H4 (cell line): ENCODE measurements at regions not wholly inside any gene's neighbourhood (a gene's known extent, or its start where the extent isn't known, plus 50 kb on each side); places are given as distances from the start of the nearest gene placed in this dataset.

Experiments
- DNase-seq: peaks from one replicate; pipeline ENCODE4 v3.0.0-alpha.2; 2015; ENCODE audit warnings: low spot score

DNA sequence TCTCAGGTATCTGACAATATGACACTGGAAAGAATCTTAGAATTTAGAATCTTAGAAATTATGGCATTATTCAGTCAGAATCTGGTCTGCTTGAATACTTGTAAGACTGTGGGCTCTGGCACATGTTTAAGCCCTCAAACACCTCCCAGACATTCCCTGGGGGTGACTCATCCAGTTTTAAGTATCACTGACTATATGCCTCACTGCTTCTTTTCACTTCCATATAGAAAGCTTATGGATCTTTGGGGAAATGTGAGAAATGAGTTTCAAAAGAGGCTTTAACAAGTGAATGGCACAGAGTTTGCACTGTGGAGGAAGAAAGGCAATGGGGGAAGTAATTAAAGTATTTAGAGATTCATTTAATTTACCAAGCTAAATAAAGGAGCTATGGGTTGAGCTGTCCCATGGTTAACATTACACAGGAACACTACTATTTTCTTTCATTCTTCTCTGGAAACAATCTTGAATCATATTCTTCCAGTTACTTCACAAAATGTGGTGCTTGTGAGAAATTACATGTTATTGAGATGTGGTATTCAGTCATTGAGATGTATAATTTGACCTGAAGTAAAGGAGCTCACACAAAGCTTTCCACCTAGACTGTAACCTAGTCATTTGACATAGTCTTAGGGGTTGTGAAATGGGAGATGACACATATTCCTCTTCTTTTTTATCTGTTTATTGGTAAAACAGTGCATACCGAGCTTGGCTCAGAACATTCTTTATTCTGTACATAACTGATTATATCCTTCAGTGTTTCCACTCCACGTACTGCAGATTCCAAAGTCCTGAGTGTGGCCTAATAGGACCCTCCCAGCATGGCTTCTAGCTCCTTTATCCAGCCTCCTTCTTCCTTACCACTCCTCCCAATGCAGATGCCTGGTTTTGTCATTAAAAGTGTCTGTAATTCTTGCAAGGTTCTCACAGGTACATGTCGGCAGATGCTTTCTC lies 544.6 kb upstream of the NECTIN3 start:
- DNase-seq: peak; percentile 58

DNA sequence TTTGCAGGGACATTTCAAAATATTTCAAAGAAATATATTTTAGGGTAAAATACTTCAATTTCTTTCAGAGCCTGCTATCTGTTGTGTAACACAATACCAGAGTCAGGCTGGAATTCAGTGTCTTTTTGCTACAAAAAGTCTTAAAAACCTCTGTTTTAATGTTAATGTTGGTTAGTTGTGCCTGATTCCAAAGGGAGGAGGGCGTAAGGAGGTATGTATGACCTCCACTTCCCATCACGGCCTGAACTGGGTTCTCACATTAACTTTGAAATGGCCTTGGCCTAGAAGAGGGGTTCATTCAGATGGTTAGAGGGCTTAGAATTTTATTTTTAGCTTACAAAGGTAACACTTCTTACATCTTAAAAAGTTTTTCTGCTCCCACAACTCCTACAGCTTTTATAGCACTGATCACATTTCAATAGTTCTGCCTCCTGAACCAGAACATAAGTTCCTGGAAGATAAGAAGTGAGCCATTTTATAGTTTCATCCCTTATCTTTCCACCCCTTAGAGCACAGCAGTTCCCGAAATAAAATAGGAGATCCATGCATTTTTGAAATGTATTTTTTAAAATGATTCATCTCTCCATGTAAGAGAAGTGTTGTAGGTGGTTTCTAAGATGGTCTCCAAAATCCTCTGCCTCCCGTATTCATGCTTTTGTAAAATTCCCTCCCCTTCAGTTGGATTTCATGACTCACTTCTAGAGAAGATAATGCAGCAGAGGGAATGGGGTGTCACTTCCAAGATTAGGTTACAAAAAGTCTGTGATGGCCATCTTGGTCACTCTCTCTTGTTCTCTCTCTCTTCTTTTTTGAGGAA lies 543.1 kb upstream of the NECTIN3 start:
- DNase-seq: no peak

DNA sequence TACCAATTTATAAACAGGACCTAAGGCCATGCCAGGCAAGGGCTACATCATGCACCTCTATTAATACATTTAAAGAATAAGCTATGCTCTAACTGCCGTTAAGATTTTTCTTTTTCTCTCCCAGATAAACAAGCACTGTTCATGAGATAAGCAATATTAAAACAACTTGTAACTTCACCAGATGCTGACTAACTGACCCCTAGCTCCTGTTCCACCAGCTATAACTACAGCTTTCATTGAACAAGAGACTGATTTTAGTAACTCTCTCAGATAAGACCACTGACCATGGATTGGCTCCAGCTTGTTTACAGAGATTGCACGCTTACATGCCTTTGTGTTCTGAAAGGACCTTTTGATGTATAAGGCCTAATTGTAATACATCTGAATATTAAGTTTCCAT lies 540.7 kb upstream of the NECTIN3 start:
- no peak for DNase-seq

DNA sequence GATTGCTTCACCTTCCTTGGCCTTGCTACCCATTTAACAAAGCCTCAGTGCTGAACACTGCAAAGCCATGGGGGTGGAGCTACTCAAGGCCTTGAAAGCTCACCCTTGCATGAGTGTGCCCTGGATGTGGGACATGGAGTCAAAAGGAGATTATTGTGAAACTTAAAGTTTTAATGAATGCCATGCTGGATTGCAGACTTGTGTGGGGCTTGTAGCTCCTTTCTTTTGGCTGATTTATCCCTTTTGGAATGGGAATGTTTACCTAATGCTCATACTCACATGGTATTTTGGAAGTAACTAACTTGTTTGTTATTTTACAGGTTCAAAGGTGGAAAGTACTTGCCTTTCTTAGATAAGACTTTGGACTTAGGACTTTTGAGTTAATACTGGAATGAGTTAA lies 538.5 kb upstream of the NECTIN3 start:
- no peak for DNase-seq

DNA sequence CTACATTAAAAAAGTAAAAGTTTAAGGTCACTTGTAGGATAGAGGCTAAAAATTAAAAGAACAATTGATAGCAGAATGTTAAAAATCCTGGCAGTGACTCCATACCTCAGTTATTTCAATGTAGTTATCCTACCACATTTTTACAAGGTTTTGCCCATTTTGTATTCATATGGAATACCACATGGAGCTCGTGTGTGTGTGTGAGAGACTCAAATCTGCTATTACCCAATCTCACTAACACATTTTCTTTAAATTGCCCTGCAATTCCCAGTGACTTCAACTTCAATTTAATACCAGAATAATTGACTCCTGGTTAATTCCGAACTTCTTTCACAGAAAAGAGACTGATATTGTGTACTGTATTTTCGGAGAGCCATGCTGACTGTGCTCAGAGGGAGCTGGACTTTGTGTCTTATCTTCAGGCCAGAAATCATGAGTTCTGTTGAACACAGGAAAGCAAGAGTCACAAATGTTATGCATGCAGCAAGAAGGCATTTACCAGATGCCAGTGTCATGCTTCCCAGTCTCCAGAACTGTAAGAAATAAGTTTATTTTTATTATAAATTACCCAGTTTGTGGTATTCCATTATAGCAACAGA lies 529.0 kb upstream of the NECTIN3 start:
- no peak for DNase-seq

DNA sequence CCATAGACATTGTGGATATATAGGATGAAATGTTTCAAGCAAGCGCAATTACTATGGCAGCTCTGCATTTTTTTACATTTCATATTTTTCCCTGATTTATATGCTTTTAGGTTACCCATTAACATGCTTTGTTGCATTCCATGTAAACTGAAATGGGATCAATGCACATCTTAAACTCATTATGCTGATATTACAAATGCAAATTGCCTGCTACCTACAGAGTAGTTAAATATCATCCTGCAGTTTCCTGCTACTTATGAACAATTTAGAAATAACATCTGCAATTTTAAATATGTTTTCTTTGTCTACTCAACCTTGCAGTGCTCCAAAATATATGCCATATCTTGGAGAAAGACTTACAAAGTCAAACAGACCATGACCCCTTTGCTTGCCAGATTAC lies 526.9 kb upstream of the NECTIN3 start:
- no peak for DNase-seq

DNA sequence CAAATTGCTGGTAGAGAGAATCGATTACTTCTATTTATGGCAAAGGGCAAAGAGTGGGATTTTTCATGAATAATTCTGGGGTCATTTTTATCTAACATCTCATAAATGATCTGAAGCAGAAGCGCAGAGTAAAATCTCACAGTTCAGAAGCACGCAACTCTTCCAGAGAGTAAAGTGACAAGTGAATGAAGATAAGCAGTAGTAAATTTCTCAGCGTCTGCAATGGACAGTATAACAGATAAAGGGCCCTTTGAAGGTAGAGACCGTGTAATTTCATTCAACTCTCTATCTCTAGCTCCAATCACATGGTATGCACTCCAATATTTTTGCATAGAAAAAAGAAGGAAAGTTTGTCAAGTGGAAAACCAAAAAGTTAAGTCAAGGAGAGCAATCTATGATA lies 521.1 kb upstream of the NECTIN3 start:
- no peak for DNase-seq

DNA sequence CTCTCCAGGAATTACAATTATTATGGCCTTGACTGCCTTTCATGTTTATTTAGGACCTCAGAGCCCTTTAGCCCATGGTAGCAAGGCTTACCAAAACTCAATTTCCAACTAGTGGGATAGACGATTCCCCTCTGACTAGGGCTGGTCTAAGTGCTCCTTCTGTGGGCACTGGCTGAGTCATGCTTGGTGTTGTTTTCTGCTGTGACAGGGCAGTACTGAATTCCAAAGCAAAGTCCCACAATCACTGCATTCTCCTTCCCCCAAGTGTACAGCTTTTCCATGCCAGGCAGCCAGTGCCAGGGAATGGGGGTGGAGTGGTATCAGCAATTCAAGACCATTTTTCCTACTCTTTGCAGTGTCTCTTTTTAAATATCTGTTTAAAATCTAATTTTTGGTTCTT lies 509.0 kb upstream of the NECTIN3 start:
- DNase-seq: peak; percentile 29

DNA sequence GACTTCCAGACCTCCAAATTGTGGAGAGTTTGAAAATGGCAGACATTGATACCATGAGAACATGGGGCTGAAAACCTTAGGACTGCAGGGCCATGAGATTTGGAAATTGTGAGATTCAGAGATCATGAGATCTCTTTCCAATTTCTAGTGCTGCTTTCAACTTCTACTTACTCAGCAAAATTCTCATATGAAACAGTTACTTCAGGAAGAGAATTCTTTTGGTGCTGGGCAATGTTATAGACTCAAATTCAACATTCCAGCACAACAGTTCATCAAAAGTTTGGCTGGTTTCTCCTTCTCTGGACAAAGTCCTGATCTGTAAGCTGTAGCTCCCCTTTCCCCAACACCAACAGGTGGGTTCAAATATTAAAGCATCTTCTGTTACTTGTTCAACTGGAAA lies 506.9 kb upstream of the NECTIN3 start:
- no peak for DNase-seq

DNA sequence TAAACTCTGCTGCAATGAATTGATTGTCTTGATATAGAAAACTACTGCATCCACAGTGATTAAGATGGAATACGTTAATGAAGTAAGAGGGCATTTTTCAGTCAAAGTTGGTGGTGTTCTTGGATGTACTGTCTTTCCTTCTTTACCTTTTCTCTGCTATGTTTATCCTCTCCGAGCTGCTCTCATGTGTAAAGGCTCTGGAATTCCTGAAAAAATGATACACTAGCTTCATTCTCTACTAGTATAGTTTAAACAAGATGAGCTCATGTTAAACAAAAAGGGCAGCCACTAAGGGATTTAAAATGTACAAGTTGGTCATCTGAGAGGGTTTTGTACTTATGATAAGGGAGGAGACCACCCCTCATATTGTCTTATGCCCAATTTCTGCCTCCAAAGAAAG lies 504.6 kb upstream of the NECTIN3 start:
- no peak for DNase-seq

DNA sequence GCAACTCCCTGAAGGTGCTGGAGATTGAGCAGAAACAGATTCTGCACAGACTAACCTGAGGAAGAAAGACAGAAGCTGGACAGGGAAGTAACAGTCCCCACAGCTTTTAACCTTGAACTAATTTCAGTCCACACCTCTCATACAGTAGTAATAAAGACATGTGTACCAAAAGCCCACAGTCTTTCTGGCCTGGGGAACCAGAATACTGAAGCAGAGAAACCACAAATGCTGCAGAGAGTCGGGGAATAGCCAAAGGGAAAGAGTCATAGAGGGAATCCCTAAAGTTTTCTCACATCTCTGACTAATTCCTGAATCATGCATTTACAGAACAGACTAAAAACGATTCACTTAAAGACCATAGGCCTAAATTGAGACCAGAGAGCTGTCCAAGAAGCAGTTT lies 503.4 kb upstream of the NECTIN3 start:
- DNase-seq: peak; percentile 50

DNA sequence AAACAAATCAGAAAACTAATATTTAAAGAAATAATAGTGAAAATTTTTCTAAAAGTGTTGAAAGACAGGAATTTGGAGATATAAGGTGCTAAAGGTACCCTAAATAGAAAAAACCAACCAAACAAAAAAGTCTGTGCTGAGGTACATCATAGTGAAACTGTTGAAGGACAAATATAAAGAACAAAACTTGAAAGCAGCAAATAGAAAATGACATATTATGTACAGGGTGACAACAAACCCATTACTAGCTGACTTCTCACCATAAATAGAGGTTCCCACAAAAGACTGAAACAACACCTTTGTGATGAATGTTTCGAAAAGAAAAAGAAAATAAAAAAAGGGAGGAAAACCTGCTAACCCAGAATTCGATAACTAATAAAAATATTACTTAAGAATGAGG lies 502.5 kb upstream of the NECTIN3 start:
- DNase-seq: no peak

DNA sequence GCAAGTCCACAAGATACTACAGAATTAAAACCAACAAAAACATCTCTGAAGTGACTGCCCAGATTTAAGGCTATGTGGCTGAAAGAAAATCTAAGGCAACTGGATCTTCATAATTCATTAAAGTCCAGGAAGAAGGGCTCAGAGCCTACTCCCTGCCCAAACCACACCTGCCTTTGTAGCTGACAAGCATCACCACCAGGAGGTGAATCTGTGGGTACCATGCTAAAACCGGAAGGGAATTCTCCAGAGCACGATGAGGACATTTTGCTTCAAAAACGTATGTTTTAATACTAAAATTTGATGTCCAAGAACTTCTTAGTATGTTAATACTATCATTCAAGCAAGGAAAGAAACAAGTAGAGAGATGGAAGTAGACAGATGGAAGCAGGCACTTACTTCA lies 495.9 kb upstream of the NECTIN3 start:
- DNase-seq: no peak

DNA sequence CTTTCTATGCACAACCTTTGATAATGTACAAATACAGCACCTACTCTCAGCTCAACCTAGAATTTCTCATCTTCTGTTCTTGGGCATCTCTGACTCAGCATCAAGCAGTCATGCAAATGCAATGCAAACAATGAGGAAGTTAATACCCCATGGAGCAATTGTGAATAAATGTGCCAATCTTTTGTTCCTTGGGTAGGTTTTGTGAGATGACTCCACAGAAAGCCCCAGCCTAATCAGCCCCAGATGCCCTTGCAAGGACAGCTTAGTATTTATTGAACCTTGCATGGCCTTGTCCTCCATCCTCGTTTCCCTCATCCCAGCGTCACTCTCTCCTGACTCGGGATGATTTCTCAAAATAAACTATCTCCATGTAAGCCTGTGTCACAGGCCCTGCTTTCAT lies 494.7 kb upstream of the NECTIN3 start:
- DNase-seq: peak; percentile 80

DNA sequence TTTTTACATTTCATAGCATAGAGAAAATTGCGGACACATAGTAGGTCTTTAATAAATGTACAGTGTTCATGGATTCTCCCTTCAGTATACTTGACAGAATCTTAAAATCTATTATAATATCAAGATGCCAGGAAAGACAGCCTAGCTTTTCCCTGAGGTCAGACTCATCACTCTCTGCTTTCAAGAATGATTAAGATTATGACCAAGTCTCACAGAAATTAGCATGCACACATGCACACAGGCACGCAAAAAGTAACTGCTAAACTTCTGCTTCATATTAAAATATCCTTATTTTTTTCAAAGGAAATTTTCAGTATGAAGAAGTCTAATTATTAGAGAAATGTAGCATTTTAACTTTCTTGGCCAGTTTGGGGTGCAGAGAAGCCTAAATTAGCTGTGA lies 493.8 kb upstream of the NECTIN3 start:
- DNase-seq: no peak

DNA sequence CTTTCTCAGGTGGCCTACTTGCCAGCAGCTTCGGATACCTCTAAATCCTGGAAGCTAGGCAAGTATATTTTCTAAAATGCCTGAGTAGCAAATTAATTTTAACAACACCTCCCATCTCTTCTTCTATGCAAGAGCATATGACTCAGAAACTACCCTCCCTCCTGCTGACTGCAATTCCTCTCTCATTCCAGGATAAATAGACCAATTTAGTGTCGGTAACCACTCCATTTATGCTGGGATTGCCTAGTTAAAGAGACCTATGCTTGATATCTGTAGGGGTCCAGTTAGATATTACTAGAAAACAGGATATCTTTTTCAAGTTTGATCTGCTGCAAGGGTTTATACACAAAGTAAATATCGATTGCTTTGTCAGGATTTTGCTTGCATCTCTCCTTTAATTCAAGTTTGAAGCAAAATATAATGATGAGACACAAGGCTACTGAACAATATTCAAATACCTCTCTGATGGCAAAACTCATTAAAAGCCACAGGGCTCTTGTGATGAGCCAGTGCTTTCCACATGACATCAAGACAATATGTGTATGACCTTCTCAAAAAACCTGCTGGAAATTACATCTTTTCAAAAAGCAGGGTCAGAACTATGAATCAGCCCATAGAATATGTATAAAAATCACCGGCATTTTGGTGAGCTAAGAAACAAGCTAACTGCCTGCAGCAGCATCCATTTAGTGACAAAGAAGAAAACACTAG lies 491.6 kb upstream of the NECTIN3 start:
- no peak for DNase-seq

DNA sequence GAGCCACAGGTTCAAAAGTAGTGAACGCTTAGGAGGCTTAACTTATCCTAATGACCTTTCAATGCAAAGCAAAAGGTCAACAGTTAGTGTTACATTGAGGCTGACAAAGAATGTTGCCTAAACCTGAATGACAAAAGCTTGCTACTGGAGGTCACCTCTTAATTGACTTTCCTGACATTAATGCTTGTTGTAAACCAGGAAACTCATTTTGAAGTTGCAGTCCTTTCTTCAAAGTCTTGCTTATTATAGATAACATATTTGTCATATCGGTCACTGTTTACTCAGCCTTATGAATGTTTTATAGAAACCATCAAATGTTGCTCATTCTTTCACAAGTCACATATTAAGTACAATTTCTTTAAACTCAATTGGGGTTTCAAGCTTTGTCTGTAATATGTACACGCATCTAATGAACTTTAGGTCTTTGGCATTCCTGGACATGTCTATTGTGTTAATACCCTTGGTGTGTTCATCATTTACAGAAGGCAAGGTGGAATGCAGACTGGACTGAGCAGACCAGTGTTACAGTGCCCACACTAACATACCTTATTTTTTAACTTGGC lies 488.2 kb upstream of the NECTIN3 start:
- DNase-seq: no peak

DNA sequence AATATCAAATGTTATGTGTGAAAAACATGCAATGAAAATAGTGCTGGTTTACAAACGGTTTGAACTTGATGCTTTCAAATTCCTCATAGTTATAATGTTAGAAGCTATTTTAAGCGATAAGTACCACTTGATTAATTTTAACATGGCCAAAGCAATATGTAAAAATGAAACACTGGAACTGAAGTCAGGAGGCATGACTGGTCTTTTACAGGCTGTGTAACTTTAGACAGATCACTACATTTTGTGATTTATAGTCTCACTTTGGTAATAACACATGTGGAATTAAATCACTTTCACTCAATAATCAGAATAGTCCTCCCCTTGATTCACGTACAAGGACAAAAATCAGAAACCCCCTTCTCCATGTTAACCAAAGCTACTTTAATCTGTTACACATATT lies 482.7 kb upstream of the NECTIN3 start:
- no peak for DNase-seq

DNA sequence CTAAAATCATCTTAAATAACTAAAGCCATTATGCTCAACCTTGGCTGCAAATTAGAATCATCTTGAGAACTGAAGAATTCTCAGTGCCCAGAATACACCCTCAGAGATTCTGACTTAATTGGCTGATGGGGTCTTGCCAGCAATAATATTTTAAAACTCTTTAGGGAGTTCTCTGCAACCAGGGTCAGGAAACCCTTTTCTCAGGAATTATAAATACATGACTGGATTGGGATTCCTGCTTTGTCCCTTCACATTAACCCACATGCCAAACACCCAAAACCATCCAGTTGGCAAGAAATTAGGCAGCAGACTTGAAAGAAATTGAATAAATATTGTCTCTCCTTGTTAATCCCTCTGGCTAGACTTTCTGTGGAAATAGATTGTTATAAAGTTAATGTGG lies 482.3 kb upstream of the NECTIN3 start:
- DNase-seq: no peak

DNA sequence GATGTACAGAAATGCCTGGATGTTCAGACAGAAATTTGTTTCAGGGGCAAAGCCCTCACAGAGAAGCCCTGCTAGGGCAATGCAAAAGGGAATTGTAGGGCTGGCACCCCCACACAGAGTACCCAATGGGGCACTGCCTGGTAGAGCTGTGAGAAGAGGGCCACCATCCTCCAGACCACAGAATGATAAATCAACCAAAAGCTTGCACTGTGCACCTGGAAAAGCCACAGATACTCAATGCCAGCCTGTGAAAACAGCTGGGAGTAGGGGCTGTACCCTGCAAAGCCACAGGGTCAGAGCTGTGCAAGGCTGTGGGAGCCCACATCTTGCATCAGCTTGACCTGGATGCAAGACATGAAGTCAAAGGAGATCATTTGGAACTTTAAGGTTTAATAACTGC lies 477.9 kb upstream of the NECTIN3 start:
- DNase-seq: no peak

DNA sequence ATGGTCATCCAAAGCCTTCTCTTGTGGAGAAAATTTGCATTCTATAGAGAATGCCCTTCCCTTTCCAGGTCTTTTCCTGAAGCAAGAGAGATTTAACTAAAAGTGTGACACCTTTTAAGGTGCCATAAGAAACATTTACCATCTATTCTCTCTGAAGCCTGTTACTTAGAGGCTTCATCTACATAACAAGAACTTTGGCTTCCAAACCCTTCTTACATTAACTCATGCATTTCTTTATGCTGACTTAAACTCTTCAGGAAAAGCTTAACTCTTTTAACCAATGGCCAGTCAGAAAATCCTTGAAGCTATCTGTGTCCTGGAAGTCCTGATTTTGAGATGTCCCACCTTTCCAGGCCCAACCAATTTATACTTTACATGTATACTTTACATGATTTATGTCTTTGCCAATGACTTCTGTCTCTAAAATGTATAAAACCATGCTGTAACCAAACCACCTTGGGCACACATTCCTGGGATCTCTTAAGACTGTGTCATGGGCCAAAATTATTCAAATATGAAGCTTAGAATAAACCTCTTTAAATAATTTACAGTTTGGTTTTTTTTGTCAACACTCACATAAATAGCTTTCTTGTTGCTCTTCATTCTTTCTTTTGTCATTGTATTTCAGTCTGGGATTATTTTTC lies 472.6 kb upstream of the NECTIN3 start:
- no peak for DNase-seq
